IMR-90 (cell line): ENCODE measurements at regions not wholly inside any gene's neighbourhood (a gene's known extent, or its start where the extent isn't known, plus 50 kb on each side); places are given as distances from the start of the nearest gene placed in this dataset.

Source experiments
- ATAC-seq: fragments of 200-7000 bp; cut with Tn5 transposase; 2 replicates; pipeline ENCODE4 v1.9.1; 2020; ENCODE audit warnings: low read depth, mild to moderate bottlenecking, moderate library complexity
- BruUV-seq: library from RNA; stranded (reverse); fragments of 400-500 nt; replicated peaks from 2 replicates; lab custom pipeline; 2021; lab: Mats Ljungman, UMichigan
- CTCF ChIA-PET: fragments of 300-600 bp; formaldehyde crosslinking; extraction: SDS; loops from one replicate; lab custom pipeline; 2021; ENCODE audit warnings: antibody characterized with exemption; lab: Yijun Ruan, JAX
- POLR2A ChIA-PET: fragments of 300-600 bp; sonication (Branson Sonifier 250); formaldehyde crosslinking; loops from one replicate; lab custom pipeline; 2022; ENCODE audit warnings: antibody characterized with exemption; ENCODE audit not compliant: unreplicated experiment; lab: Charles Lee
- DNase-seq: peaks from one replicate; pipeline ENCODE4 v3.0.0; 2013
- H2AFZ ChIP-seq: replicated peaks from 2 replicates; pipeline ENCODE3; 2013; ENCODE audit warnings: low read length, mild to moderate bottlenecking; ENCODE audit not compliant: poor library complexity
- H2AK5ac ChIP-seq: 2 replicates; pipeline ENCODE4 v1.6.1; 2013; ENCODE audit warnings: low read depth, low read length, inconsistent platforms
- H2AK9ac ChIP-seq: replicated peaks from 2 replicates; pipeline ENCODE3; 2013; ENCODE audit warnings: mild to moderate bottlenecking, low read depth, low read length, moderate library complexity; ENCODE audit not compliant: poor library complexity
- H2BK120ac ChIP-seq: 2 replicates; pipeline ENCODE4 v1.6.1; 2013; ENCODE audit warnings: low read depth, low read length, inconsistent platforms
- H2BK15ac ChIP-seq: 3 replicates; pipeline ENCODE4 v1.6.1; 2013; ENCODE audit warnings: low read depth, low read length, inconsistent platforms
- H2BK20ac ChIP-seq: 2 replicates; pipeline ENCODE4 v1.6.1; 2013; ENCODE audit warnings: low read depth, mild to moderate bottlenecking, inconsistent platforms, low read length, moderate library complexity
- H2BK5ac ChIP-seq: 2 replicates; pipeline ENCODE4 v1.6.1; 2013; ENCODE audit warnings: mild to moderate bottlenecking, low read depth, low read length, inconsistent platforms; ENCODE audit not compliant: poor library complexity, severe bottlenecking
- H3K14ac ChIP-seq: replicated peaks from 2 replicates; pipeline ENCODE4 v1.6.1; 2013; ENCODE audit warnings: low read depth, low read length, inconsistent platforms
- H3K18ac ChIP-seq: 2 replicates; pipeline ENCODE4 v1.6.1; 2013; ENCODE audit warnings: low read depth, low read length, control low read depth
- H3K23ac ChIP-seq: 2 replicates; pipeline ENCODE4 v1.6.1; 2013; ENCODE audit warnings: low read depth, low read length, inconsistent platforms
- H3K27ac ChIP-seq: 2 replicates; pipeline ENCODE4 v1.5.1; 2013; ENCODE audit warnings: mild to moderate bottlenecking, control low read depth, low read length; ENCODE audit not compliant: insufficient read depth
- H3K27me3 ChIP-seq: 2 replicates; pipeline ENCODE4 v1.6.1; 2013; ENCODE audit warnings: low read length; ENCODE audit not compliant: control insufficient read depth, insufficient read depth
- H3K36me3 ChIP-seq: 2 replicates; pipeline ENCODE4 v1.6.1; 2013; ENCODE audit warnings: low read length, mixed read lengths; ENCODE audit not compliant: control insufficient read depth, insufficient read depth
- H3K4ac ChIP-seq: 2 replicates; pipeline ENCODE4 v1.6.1; 2013; ENCODE audit warnings: low read depth, low read length, inconsistent platforms
- H3K4me1 ChIP-seq: 2 replicates; pipeline ENCODE4 v1.6.1; 2013; ENCODE audit warnings: low read length, mixed read lengths; ENCODE audit not compliant: control insufficient read depth, insufficient read depth
- H3K4me2 ChIP-seq: 2 replicates; pipeline ENCODE4 v1.6.1; 2013; ENCODE audit warnings: low read depth, mild to moderate bottlenecking, control low read depth, low read length, moderate library complexity
- H3K4me3 ChIP-seq: 2 replicates; pipeline ENCODE4 v1.5.1; 2013; ENCODE audit warnings: low read depth, mild to moderate bottlenecking, control low read depth, low read length, moderate library complexity; ENCODE audit not compliant: insufficient read depth
- H3K56ac ChIP-seq: 2 replicates; pipeline ENCODE4 v1.6.1; 2013; ENCODE audit warnings: low read length, inconsistent platforms; ENCODE audit not compliant: insufficient read depth; ENCODE audit errors: extremely low read depth
- H3K79me1 ChIP-seq, 2 experiments: 2 replicates each; pipeline ENCODE4 v1.6.1; 2013; ENCODE audit warnings: low read length in 2 of 2, inconsistent platforms in 1 of 2, low read depth in 1 of 2
- H3K9ac ChIP-seq: 2 replicates; pipeline ENCODE4 v1.6.1; 2013; ENCODE audit warnings: low read depth, low read length, control low read depth
- H3K9me1 ChIP-seq: 2 replicates; pipeline ENCODE4 v1.6.1; 2013; ENCODE audit warnings: low read length, inconsistent platforms; ENCODE audit not compliant: insufficient read depth
- H3K9me3 ChIP-seq: 2 replicates; pipeline ENCODE4 v1.6.1; 2013; ENCODE audit warnings: low read length; ENCODE audit not compliant: control insufficient read depth, insufficient read depth
- H4K20me1 ChIP-seq: 2 replicates; pipeline ENCODE4 v1.6.1; 2013; ENCODE audit warnings: low read length, inconsistent platforms; ENCODE audit not compliant: insufficient read depth
- H4K5ac ChIP-seq: 2 replicates; pipeline ENCODE4 v1.6.1; 2013; ENCODE audit warnings: mild to moderate bottlenecking, low read depth, low read length, control low read depth
- H4K8ac ChIP-seq, 2 experiments: 2 replicates each; pipeline ENCODE4 v1.6.1; 2013; ENCODE audit warnings: low read depth in 2 of 2, low read length in 2 of 2, control low read depth in 1 of 2, inconsistent platforms in 1 of 2
- H4K91ac ChIP-seq: 2 replicates; pipeline ENCODE4 v1.6.1; 2013; ENCODE audit warnings: low read depth, low read length, inconsistent platforms; ENCODE audit not compliant: insufficient read depth
- BHLHE40 ChIP-seq: fragments of 150-350 bp; IDR thresholded peaks from 2 replicates; pipeline ENCODE4 v1.6.1; 2016; ENCODE audit warnings: mild to moderate bottlenecking, low read depth, low read length
- CEBPB ChIP-seq: IDR thresholded peaks from 2 replicates; pipeline ENCODE4 v1.6.1; 2012; ENCODE audit warnings: low read depth, low read length, improper control_type of control experiment
- CHD1 ChIP-seq: IDR thresholded peaks from 2 replicates; pipeline ENCODE4 v1.6.1; 2012; ENCODE audit warnings: low read depth, low read length, improper control_type of control experiment
- FOS ChIP-seq: fragments of 150-350 bp; IDR thresholded peaks from 2 replicates; pipeline ENCODE4 v1.6.1; 2016; ENCODE audit warnings: low read depth, low read length
- MAFK ChIP-seq: IDR thresholded peaks from 2 replicates; pipeline ENCODE4 v1.6.1; 2012; ENCODE audit warnings: low read depth, low read length, improper control_type of control experiment
- MAZ ChIP-seq: IDR thresholded peaks from 2 replicates; pipeline ENCODE4 v1.6.1; 2012; ENCODE audit warnings: low read depth, mild to moderate bottlenecking, low read length, improper control_type of control experiment, moderate library complexity, borderline replicate concordance
- MXI1 ChIP-seq: IDR thresholded peaks from 2 replicates; pipeline ENCODE4 v1.6.1; 2012; ENCODE audit warnings: low read depth, mild to moderate bottlenecking, low read length, moderate library complexity, borderline replicate concordance
- NFE2L2 ChIP-seq: fragments of 150-350 bp; IDR thresholded peaks from 2 replicates; pipeline ENCODE4 v1.6.1; 2016; ENCODE audit warnings: low read depth, mild to moderate bottlenecking, low read length
- POLR2A ChIP-seq: IDR thresholded peaks from 2 replicates; pipeline ENCODE4 v1.6.1; 2012; ENCODE audit warnings: mild to moderate bottlenecking, low read depth, low read length
- RAD21 ChIP-seq: IDR thresholded peaks from 2 replicates; pipeline ENCODE4 v1.6.1; 2012; ENCODE audit warnings: low read length, improper control_type of control experiment
- RFX5 ChIP-seq: IDR thresholded peaks from 2 replicates; pipeline ENCODE4 v1.8.0; 2012; ENCODE audit warnings: low read depth, mild to moderate bottlenecking, low read length, moderate library complexity
- SMC3 ChIP-seq: fragments of 150-350 bp; IDR thresholded peaks from 2 replicates; pipeline ENCODE4 v1.6.1; 2016; ENCODE audit warnings: low read depth, mild to moderate bottlenecking, antibody characterized with exemption, low read length, moderate library complexity
- WGBS, 2 experiments: methylation state at CpG; one replicate each; pipeline versions ENCODE4 v1.1.5 to v1.1.7; 2013; ENCODE audit warnings: missing lambda C conversion rate in 2 of 2; ENCODE audit not compliant: insufficient read length in 1 of 2; ENCODE audit errors: extremely low coverage in 2 of 2; 5-methylcytosine and 5-hydroxymethylcytosine counted together
- dilution Hi-C: fragments of 300-500 bp; cut with HindIII; formaldehyde crosslinking; loops from one replicate; pipeline ENCODE4 v1.14.3; 2018; ENCODE audit warnings: low sequenced_read_pairs; ENCODE audit not compliant: unreplicated experiment
- in situ Hi-C: fragments of 300-500 bp; cut with MboI; formaldehyde crosslinking; loops from 3 replicates; pipeline ENCODE4 v1.14.3; 2019; ENCODE audit warnings: low sequenced_read_pairs, inconsistent platforms, mixed read lengths
- intact Hi-C: fragments of 100-400 bp; cut with micrococcal nuclease; formaldehyde crosslinking; loops from 2 replicates; pipeline ENCODE4 v1.10.0; 2022
- TF ChIP-seq, protein P1 (sequence below): fragments of 150-350 bp; IDR thresholded peaks from 2 replicates; pipeline ENCODE4 v1.6.1; 2017; ENCODE audit warnings: mild to moderate bottlenecking, antibody characterized with exemption, low read length, low read depth

DNA sequence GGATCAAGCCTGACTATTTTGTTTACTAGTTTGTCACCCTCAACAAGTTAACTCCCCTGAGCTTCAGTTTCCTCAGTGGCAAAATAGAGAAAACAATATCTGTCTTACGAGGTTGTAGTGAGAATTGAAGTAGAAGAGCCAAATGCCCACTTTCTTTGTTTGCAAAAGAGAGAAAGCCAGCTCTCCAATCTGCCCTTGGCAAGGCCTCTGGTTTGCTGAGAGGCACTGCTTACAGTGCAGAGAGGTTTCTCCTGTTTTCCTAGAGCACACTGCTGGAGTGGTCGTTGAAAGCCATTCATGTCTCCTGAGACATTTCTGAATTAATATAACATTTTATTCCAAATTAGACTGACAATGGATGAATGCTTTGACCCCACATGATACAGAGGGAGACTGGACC lies 260.5 kb upstream of the IGF1R start:
- Histone ChIP-seq H4K20me1 (no peaks in the 10 kb centered on the region), H3K23ac (no peak overlapping the region), H3K4ac (no peak overlapping the region), H3K27me3 (no peaks in the 10 kb centered on the region), H3K27ac (no peak overlapping the region), H2AK9ac (no peak overlapping the region), H2AFZ (no peak overlapping the region), H3K4me2 (no peak overlapping the region), H2AK5ac (no peak overlapping the region), H3K36me3 (no peaks in the 10 kb centered on the region), H2BK20ac (no peak overlapping the region), H3K14ac (no peak overlapping the region), H4K5ac (no peak overlapping the region), H2BK15ac (no peak overlapping the region), H3K79me1 (no peaks in the 10 kb centered on the region), H3K18ac (no peak overlapping the region), H3K4me3 (no peak overlapping the region), H4K91ac (no peak overlapping the region), H2BK5ac (no peak overlapping the region), H4K8ac (no peak overlapping the region), H2BK120ac (no peak overlapping the region), H3K9ac (no peak overlapping the region), H3K9me1 (no peaks in the 10 kb centered on the region), H3K56ac (no peak overlapping the region), H3K9me3 (no peaks in the 10 kb centered on the region; the same call in 1 of the 2 replicates), H3K4me1 (no peaks in the 10 kb centered on the region)
- ChIA-PET POLR2A (no interaction called here), CTCF (no interaction called here)
- intact Hi-C loops (no loop called here), in situ Hi-C loops (no loop called here), dilution Hi-C loops (no loop called here)
- DNase-seq (no peak), ATAC-seq (no peak)
- no TSS peak for BruUV-seq
- TF ChIP-seq NFE2L2 (no peak), MAZ (no peak), CEBPB (no peak), MAFK (no peak), RFX5 (no peak), FOS (no peak), MXI1 (no peak), CHD1 (no peak), RAD21 (no peak), POLR2A (no peak), SMC3 (no peak), BHLHE40 (no peak)
- TF ChIP-seq, protein P1, sequence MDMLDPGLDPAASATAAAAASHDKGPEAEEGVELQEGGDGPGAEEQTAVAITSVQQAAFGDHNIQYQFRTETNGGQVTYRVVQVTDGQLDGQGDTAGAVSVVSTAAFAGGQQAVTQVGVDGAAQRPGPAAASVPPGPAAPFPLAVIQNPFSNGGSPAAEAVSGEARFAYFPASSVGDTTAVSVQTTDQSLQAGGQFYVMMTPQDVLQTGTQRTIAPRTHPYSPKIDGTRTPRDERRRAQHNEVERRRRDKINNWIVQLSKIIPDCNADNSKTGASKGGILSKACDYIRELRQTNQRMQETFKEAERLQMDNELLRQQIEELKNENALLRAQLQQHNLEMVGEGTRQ: no peak
- WGBS, 2 experiments: no CpG with 5 or more reads among the region's 2 CpGs
